Keratinocyte (primary cell): ENCODE measurements at regions not wholly inside any gene's neighbourhood (a gene's known extent, or its start where the extent isn't known, plus 50 kb on each side); places are given as distances from the start of the nearest gene placed in this dataset.

ENCODE experiments used
- DNase-seq: peaks from one replicate; pipeline ENCODE4 v3.0.0-alpha.2; 2011; ENCODE audit warnings: low read depth, missing footprints, low spot score
- FAIRE-seq: peaks from 2 replicates; lab custom pipeline; 2011; peaks lifted over from hg19 to GRCh38; lab: Jason Lieb, UNC
- H2AFZ ChIP-seq: 2 replicates; pipeline ENCODE4 v1.6.0; 2012; ENCODE audit warnings: low read length, control low read depth, inconsistent platforms; ENCODE audit not compliant: control insufficient read depth
- H3K27ac ChIP-seq: 2 replicates; pipeline ENCODE4 v1.5.1; 2011; ENCODE audit warnings: low read length; ENCODE audit not compliant: control insufficient read depth, insufficient read depth
- H3K27me3 ChIP-seq: 3 replicates; pipeline ENCODE4 v1.6.0; 2011; ENCODE audit warnings: low read length; ENCODE audit not compliant: control insufficient read depth, insufficient read depth; ENCODE audit errors: extremely low read depth
- H3K36me3 ChIP-seq, 2 experiments: 2 replicates in 1 of 2; 3 replicates in 1 of 2; pipeline ENCODE4 v1.5.1; 2011; ENCODE audit warnings: low read length in 2 of 2, mild to moderate bottlenecking in 1 of 2; ENCODE audit not compliant: control insufficient read depth in 2 of 2, insufficient read depth in 2 of 2; ENCODE audit errors: extremely low read depth in 1 of 2
- H3K4me1 ChIP-seq: 3 replicates; pipeline ENCODE4 v1.5.1; 2011; ENCODE audit warnings: low read length; ENCODE audit not compliant: control insufficient read depth, insufficient read depth; ENCODE audit errors: extremely low read depth
- H3K4me2 ChIP-seq: 3 replicates; pipeline ENCODE4 v1.6.0; 2011; ENCODE audit warnings: low read depth, low read length; ENCODE audit not compliant: control insufficient read depth, insufficient read depth; ENCODE audit errors: extremely low read depth
- H3K4me3 ChIP-seq, 3 experiments: fragments of 200-600 bp in 1 of 3; sonication (generic) in 1 of 3; 2 replicates in 2 of 3; 3 replicates in 1 of 3; pipeline ENCODE4 v1.5.1; 2011 to 2016; ENCODE audit warnings: low read length in 3 of 3, mild to moderate bottlenecking in 3 of 3, control low read depth in 2 of 3, inconsistent platforms in 1 of 3, low read depth in 1 of 3, mixed read lengths in 1 of 3, mixed run types in 1 of 3, moderate library complexity in 1 of 3; ENCODE audit not compliant: control insufficient read depth in 2 of 3, insufficient read depth in 2 of 3; ENCODE audit errors: extremely low read depth in 1 of 3
- H3K79me2 ChIP-seq: 2 replicates; pipeline ENCODE4 v1.6.0; 2012; ENCODE audit warnings: low read length; ENCODE audit not compliant: control insufficient read depth, insufficient read depth
- H3K9ac ChIP-seq: 3 replicates; pipeline ENCODE4 v1.6.0; 2011; ENCODE audit warnings: low read length; ENCODE audit not compliant: control insufficient read depth, insufficient read depth; ENCODE audit errors: extremely low read depth
- H3K9me1 ChIP-seq: 3 replicates; pipeline ENCODE4 v1.6.0; 2011; ENCODE audit warnings: low read length; ENCODE audit not compliant: control insufficient read depth, insufficient read depth; ENCODE audit errors: extremely low read depth
- H3K9me3 ChIP-seq: 2 replicates; pipeline ENCODE4 v1.5.1; 2012; ENCODE audit warnings: low read depth, low read length; ENCODE audit not compliant: control insufficient read depth
- H4K20me1 ChIP-seq: 3 replicates; pipeline ENCODE4 v1.6.0; 2011; ENCODE audit warnings: low read length; ENCODE audit not compliant: control insufficient read depth, insufficient read depth; ENCODE audit errors: extremely low read depth
- EZH2 ChIP-seq: IDR thresholded peaks from one replicate; pipeline ENCODE4 v1.6.1; 2012; ENCODE audit warnings: inconsistent platforms, mild to moderate bottlenecking, low read length, moderate library complexity
- dilution Hi-C: fragments of 300-500 bp; cut with MboI; formaldehyde crosslinking; loops from one replicate; pipeline ENCODE4 v1.7.0; 2020; ENCODE audit warnings: low sequenced_read_pairs; ENCODE audit not compliant: extremely low pct_ligation_motif_present
- TF ChIP-seq, protein P1 (sequence below), 3 experiments: IDR thresholded peaks in 1 of 3; conservative IDR thresholded peaks in 1 of 3; optimal IDR thresholded peaks in 1 of 3; 2 replicates in 2 of 3; 3 replicates in 1 of 3; pipeline versions ENCODE3 to v1.5.1; 2011; ENCODE audit warnings: low read length in 3 of 3, mild to moderate bottlenecking in 3 of 3, moderate library complexity in 2 of 3, control low read depth in 1 of 3, inconsistent platforms in 1 of 3; ENCODE audit not compliant: insufficient read depth in 2 of 3; ENCODE audit errors: extremely low read depth in 1 of 3

DNA sequence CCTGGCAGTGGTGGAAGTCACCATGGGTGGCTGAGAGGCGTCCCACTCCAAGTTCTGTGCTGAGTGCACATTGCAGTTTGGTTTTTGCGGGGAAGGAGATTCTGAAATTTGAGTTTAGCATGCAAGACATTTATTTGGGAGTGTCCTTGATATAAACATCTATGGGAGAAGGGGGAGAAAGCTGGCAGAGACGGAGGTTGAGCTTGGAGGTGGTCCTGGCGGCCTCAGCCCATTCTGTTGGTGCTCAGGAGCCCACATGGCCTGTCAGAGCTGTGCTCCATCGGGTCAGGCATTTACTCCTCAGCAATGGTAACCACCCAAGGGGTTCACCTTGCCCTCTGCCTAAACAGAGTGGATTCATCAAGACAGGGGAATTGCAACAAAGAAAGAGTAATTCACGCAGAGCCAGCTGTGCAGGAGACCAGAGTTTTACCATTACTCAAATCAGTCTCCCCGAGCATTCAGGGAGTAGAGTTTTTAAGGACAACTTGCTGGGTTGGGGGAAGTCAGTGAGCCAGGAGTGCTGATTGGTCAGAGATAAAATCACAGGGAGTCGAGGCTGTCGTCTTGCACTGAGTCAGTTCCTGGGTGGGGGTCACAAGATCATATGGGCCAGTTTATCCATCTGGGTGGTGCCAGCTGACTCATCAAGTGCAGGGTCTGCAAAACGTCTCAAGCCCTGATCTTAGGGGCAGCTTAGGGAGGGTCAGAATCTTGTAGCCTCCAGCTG, 323.3 kb upstream of the TMEM132C start:
- H3K4me1 ChIP-seq, result no peaks in the 10 kb centered on the region
- no peaks in the 10 kb centered on the region for H3K9me3 ChIP-seq
- H2AFZ ChIP-seq, result no peak overlapping the region
- H4K20me1 ChIP-seq, result no peaks in the 10 kb centered on the region
- H3K27me3 ChIP-seq, result no peaks in the 10 kb centered on the region
- TF ChIP-seq, protein P1, sequence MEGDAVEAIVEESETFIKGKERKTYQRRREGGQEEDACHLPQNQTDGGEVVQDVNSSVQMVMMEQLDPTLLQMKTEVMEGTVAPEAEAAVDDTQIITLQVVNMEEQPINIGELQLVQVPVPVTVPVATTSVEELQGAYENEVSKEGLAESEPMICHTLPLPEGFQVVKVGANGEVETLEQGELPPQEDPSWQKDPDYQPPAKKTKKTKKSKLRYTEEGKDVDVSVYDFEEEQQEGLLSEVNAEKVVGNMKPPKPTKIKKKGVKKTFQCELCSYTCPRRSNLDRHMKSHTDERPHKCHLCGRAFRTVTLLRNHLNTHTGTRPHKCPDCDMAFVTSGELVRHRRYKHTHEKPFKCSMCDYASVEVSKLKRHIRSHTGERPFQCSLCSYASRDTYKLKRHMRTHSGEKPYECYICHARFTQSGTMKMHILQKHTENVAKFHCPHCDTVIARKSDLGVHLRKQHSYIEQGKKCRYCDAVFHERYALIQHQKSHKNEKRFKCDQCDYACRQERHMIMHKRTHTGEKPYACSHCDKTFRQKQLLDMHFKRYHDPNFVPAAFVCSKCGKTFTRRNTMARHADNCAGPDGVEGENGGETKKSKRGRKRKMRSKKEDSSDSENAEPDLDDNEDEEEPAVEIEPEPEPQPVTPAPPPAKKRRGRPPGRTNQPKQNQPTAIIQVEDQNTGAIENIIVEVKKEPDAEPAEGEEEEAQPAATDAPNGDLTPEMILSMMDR (optimal IDR thresholded peaks at IDR 0.05 in 1 of 3, IDR thresholded peaks at IDR 0.05 in 1 of 3, conservative IDR thresholded peaks at IDR 0.05 in 1 of 3; ENCODE audit: extremely low read depth in 1 of 3, insufficient read depth in 2 of 3, low read length in 3 of 3), result no peak
- TF ChIP-seq EZH2, result no peak
- no peaks in the 10 kb centered on the region for H3K79me2 ChIP-seq
- no peaks in the 10 kb centered on the region for H3K9me1 ChIP-seq
- no peak overlapping the region for H3K4me3 ChIP-seq
- FAIRE-seq (no peak), DNase-seq (no peak)
- H3K27ac ChIP-seq, result no peak overlapping the region
- H3K9ac ChIP-seq, result no peak overlapping the region
- dilution Hi-C loops, result no loop called here
- no peak overlapping the region for H3K4me2 ChIP-seq
- H3K36me3 ChIP-seq, result no peaks in the 10 kb centered on the region

DNA sequence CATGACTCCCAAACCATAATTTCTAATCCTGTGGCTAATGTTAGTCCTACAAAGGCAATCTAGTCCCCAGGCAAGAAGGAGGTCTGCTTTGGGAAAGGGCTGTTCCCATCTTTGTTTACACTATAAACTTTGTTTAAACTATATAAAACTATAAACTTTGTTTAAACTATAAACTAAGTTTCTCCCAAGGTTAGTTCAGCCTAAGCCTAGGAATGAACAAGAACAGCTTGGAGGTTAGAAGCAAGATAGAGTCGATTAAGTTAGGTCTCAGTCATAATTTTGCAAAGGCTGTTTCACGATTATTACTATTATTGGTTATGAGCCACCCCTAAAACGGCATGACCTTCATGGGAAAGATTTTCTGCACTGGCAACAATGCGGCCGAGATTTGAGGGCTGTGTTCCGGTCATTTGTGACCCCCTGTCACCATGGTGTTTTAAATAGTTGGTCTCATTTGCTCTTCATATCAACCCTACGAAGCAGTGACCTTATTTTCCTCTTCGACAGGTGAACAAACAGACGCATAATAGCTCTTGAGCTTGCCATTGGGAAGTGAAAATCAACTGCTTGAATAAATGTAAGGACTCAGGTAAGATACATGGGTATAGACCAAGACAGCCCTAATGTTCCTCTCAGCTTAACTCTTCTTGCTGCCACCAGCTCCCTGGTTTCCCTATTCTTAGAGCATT, 322.6 kb upstream of the TMEM132C start:
- Histone ChIP-seq H3K4me2 (no peak overlapping the region), H3K27ac (no peak overlapping the region), H3K27me3 (no peaks in the 10 kb centered on the region), H2AFZ (no peak overlapping the region), H4K20me1 (no peaks in the 10 kb centered on the region), H3K4me3 (no peak overlapping the region), H3K4me1 (no peaks in the 10 kb centered on the region), H3K36me3 (no peaks in the 10 kb centered on the region), H3K79me2 (no peaks in the 10 kb centered on the region), H3K9me1 (no peaks in the 10 kb centered on the region), H3K9me3 (no peaks in the 10 kb centered on the region), H3K9ac (no peak overlapping the region)
- DNase-seq, result no peak
- no peak for TF ChIP-seq EZH2
- TF ChIP-seq, protein P1 (optimal IDR thresholded peaks at IDR 0.05 in 1 of 3, IDR thresholded peaks at IDR 0.05 in 1 of 3, conservative IDR thresholded peaks at IDR 0.05 in 1 of 3; ENCODE audit: extremely low read depth in 1 of 3, insufficient read depth in 2 of 3, low read length in 3 of 3), result no peak
- FAIRE-seq, result no peak
- dilution Hi-C loops, result no loop called here
